ENCODE measurements at regions not wholly inside any gene's neighbourhood (a gene's known extent, or its start where the extent isn't known, plus 50 kb on each side); places are given as distances from the start of the nearest gene placed in this dataset.
A peak's percentile ranks its signal among the peaks of the same experiment; 100 is the strongest.

GRCh38 chrX:46294234-46294633, 251.0 kb downstream of the ZNF674 start:
- Histone ChIP-seq H3K4me3 (ENCODE audit: low read depth in 1 of 2, low read length in 2 of 2) (no peak overlapping the region), H3K27me3 (ENCODE audit: insufficient read depth, low read length, poor library complexity) (no peaks in the 10 kb centered on the region), H3K27ac (ENCODE audit: low read length) (no peak overlapping the region), H3K9ac (ENCODE audit: low read depth, low read length) (no peak overlapping the region), H3K4me2 (ENCODE audit: insufficient read depth, low read length) (no peak overlapping the region), H3K36me3 (ENCODE audit: insufficient read depth, low read length) (no peaks in the 10 kb centered on the region), H3K79me2 (ENCODE audit: insufficient read depth, low read length) (no peaks in the 10 kb centered on the region), H3K9me3 (ENCODE audit: insufficient read depth, low read length, severe bottlenecking) (no peaks in the 10 kb centered on the region), H3K4me1 (ENCODE audit: insufficient read depth, low read length) (no peaks in the 10 kb centered on the region), H2AFZ (ENCODE audit: low read depth, low read length) (no peak overlapping the region), H4K20me1 (ENCODE audit: insufficient read depth, low read length) (no peaks in the 10 kb centered on the region)
- ATAC-seq (ENCODE audit: insufficient read depth, low read depth) (no peak), DNase-seq (no peak)
- TF ChIP-seq CTCF (IDR thresholded peaks at IDR 0.05; ENCODE audit: borderline replicate concordance, extremely low read depth, low read length, poor library complexity, severe bottlenecking), result no peak
- TF ChIP-seq EZH2 (IDR thresholded peaks at IDR 0.05; ENCODE audit: borderline replicate concordance, low read depth, low read length, severe bottlenecking), result no peak

- Histone ChIP-seq H3K27me3 (ENCODE audit: insufficient read depth, low read length, poor library complexity) (no peaks in the 10 kb centered on the region), H3K9ac (ENCODE audit: low read depth, low read length) (no peak overlapping the region), H3K27ac (ENCODE audit: low read length) (no peak overlapping the region), H3K4me2 (ENCODE audit: insufficient read depth, low read length) (no peak overlapping the region), H3K9me3 (ENCODE audit: insufficient read depth, low read length, severe bottlenecking) (no peaks in the 10 kb centered on the region), H3K4me3 (ENCODE audit: low read depth in 1 of 2, low read length in 2 of 2) (no peak overlapping the region), H4K20me1 (ENCODE audit: insufficient read depth, low read length) (no peaks in the 10 kb centered on the region), H3K79me2 (ENCODE audit: insufficient read depth, low read length) (no peaks in the 10 kb centered on the region), H3K4me1 (ENCODE audit: insufficient read depth, low read length) (peaks cover 26% of the 10 kb centered on the region), H3K36me3 (ENCODE audit: insufficient read depth, low read length) (no peaks in the 10 kb centered on the region), H2AFZ (ENCODE audit: low read depth, low read length) (no peak overlapping the region)
- ATAC-seq (ENCODE audit: insufficient read depth, low read depth), result no peak
- TF ChIP-seq EZH2 (IDR thresholded peaks at IDR 0.05; ENCODE audit: borderline replicate concordance, low read depth, low read length, severe bottlenecking) (no peak), CTCF (IDR thresholded peaks at IDR 0.05; ENCODE audit: borderline replicate concordance, extremely low read depth, low read length, poor library complexity, severe bottlenecking) (no peak)
- DNase-seq, result no peak
Observed at GRCh38 chrX:46279925-46280313, 265.3 kb downstream of the ZNF674 start.

- no peak overlapping the region for H3K4me3 ChIP-seq (ENCODE audit: low read depth in 1 of 2, low read length in 2 of 2)
- peak overlapping the region; percentile 15; the same call in 1 of the 2 replicates for H3K4me2 ChIP-seq (ENCODE audit: insufficient read depth, low read length)
- no peak overlapping the region for H3K9ac ChIP-seq (ENCODE audit: low read depth, low read length)
- DNase-seq (peak; percentile 32), ATAC-seq (ENCODE audit: insufficient read depth, low read depth) (peak; percentile 79)
- H3K4me1 ChIP-seq (ENCODE audit: insufficient read depth, low read length), result peaks cover 26% of the 10 kb centered on the region
- no peaks in the 10 kb centered on the region for H3K9me3 ChIP-seq (ENCODE audit: insufficient read depth, low read length, severe bottlenecking)
- no peaks in the 10 kb centered on the region for H3K27me3 ChIP-seq (ENCODE audit: insufficient read depth, low read length, poor library complexity)
- no peaks in the 10 kb centered on the region for H4K20me1 ChIP-seq (ENCODE audit: insufficient read depth, low read length)
- no peaks in the 10 kb centered on the region for H3K79me2 ChIP-seq (ENCODE audit: insufficient read depth, low read length)
- TF ChIP-seq EZH2 (IDR thresholded peaks at IDR 0.05; ENCODE audit: borderline replicate concordance, low read depth, low read length, severe bottlenecking) (no peak), CTCF (IDR thresholded peaks at IDR 0.05; ENCODE audit: borderline replicate concordance, extremely low read depth, low read length, poor library complexity, severe bottlenecking) (peak; percentile 46)
- H2AFZ ChIP-seq (ENCODE audit: low read depth, low read length), result 0 out of 2 replicates have a peak overlapping the region, but pooled peaks have one; percentile 8
- no peaks in the 10 kb centered on the region for H3K36me3 ChIP-seq (ENCODE audit: insufficient read depth, low read length)
- H3K27ac ChIP-seq (ENCODE audit: low read length), result peak overlapping the region; percentile 56
Observed at GRCh38 chrX:46279214-46279924, 265.9 kb downstream of the ZNF674 start.
